ENCODE measurements at regions not wholly inside any gene's neighbourhood (a gene's known extent, or its start where the extent isn't known, plus 50 kb on each side); places are given as distances from the start of the nearest gene placed in this dataset.

GRCh38 chr2:72014831-72015230 is 132.8 kb downstream of the CYP26B1 start:
- Histone ChIP-seq H3K36me3 (no peaks in the 10 kb centered on the region), H3K9me3 (no peaks in the 10 kb centered on the region), H3K4me3 (no peak overlapping the region), H3K27ac (no peak overlapping the region), H3K4me1 (no peaks in the 10 kb centered on the region), H3K27me3 (peaks cover 0 to 6% of the 10 kb centered on the region in 2 donors)
- TF ChIP-seq CTCF (IDR thresholded peaks at IDR 0.05) = no peak
- intact Hi-C loops (cut with DNase I) = no loop called here
- DNase-seq = no peak
- no peak for ATAC-seq

GRCh38 chr2:72013726-72014125 is 133.9 kb downstream of the CYP26B1 start:
- H3K4me1 ChIP-seq = no peaks in the 10 kb centered on the region
- intact Hi-C loops (cut with DNase I) = no loop called here
- TF ChIP-seq CTCF (IDR thresholded peaks at IDR 0.05) = no peak
- H3K36me3 ChIP-seq = no peaks in the 10 kb centered on the region
- H3K27ac ChIP-seq = no peak overlapping the region
- peak in 1 of 4 donors; percentile 31 for DNase-seq
- H3K9me3 ChIP-seq = no peaks in the 10 kb centered on the region
- H3K4me3 ChIP-seq = no peak overlapping the region
- ATAC-seq = no peak
- peaks cover 0 to 6% of the 10 kb centered on the region in 2 donors for H3K27me3 ChIP-seq

DNA sequence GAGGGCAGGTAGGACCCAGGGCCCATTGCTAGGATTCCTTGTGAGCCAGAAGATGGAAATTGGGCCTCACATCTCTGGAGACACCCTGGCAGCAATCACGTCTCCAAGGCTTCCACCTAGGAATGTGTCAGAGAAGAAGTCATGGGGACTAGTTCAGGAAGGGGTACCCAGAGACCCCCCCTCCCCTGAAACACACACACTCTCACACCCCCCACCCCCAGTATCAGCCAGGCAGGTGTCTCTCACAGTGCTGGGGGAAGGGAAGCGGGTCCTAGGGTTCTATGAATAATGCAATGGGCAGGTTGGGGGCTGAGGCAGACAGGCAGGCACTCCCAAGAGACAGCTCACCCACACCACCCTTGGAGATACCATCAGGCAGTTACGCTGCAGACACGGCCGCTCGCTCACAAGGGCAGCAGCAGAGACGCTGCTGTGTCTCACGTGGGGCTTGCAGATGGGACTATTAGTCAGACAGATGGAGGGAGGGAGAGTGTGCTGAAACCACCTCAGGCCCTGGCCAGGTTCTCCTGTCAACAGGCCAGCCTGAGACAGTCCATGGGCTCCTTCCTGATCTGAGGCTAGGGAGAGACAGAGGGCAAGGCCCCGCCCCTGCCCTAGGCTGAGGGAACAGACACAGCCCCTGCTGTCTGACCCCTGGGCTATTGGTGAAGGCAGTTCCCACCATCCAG is 134.6 kb downstream of the CYP26B1 start:
- H3K4me3 ChIP-seq = no peak overlapping the region
- no peaks in the 10 kb centered on the region for H3K36me3 ChIP-seq
- intact Hi-C loops (cut with DNase I) = no loop called here
- TF ChIP-seq CTCF (IDR thresholded peaks at IDR 0.05) = no peak
- H3K27me3 ChIP-seq = peaks cover 0 to 6% of the 10 kb centered on the region in 2 donors
- H3K27ac ChIP-seq = no peak overlapping the region
- DNase-seq = peak in 1 of 4 donors; percentile 54
- no peaks in the 10 kb centered on the region for H3K9me3 ChIP-seq
- ATAC-seq = no peak
- no peaks in the 10 kb centered on the region for H3K4me1 ChIP-seq

DNA sequence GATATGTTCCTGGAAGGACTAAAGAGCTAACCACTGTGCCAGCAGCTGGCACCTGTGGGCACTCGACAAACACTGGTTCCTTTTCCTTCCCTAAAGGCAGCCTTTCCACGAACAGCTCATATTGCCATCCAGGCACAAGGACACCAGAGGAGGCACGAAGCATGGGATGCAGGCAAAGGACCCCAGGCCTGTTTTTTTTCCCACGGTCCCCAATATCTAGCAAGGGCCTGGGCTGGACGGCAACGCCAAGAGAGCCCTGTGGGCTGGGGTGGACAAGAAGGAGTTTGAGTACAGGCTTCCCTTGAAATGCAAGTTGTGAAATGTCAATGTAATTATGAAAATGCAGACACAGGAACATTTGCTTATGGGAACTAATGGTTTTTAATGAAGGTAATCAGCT is 135.9 kb downstream of the CYP26B1 start:
- H3K4me1 ChIP-seq = no peaks in the 10 kb centered on the region
- H3K27me3 ChIP-seq = peaks cover 0 to 6% of the 10 kb centered on the region in 2 donors
- H3K36me3 ChIP-seq = no peaks in the 10 kb centered on the region
- TF ChIP-seq CTCF (IDR thresholded peaks at IDR 0.05) = no peak
- H3K9me3 ChIP-seq = no peaks in the 10 kb centered on the region
- intact Hi-C loops (cut with DNase I) = no loop called here
- no peak overlapping the region for H3K27ac ChIP-seq
- no peak overlapping the region for H3K4me3 ChIP-seq
- peak in 1 of 4 donors; percentile 29 for DNase-seq
- no peak for ATAC-seq

GRCh38 chr2:72011370-72011689 is 136.3 kb downstream of the CYP26B1 start:
- ATAC-seq (no peak), DNase-seq (no peak)
- Histone ChIP-seq H3K4me1 (no peaks in the 10 kb centered on the region), H3K27ac (no peak overlapping the region), H3K4me3 (no peak overlapping the region), H3K36me3 (no peaks in the 10 kb centered on the region), H3K27me3 (peaks cover 0 to 6% of the 10 kb centered on the region in 2 donors), H3K9me3 (no peaks in the 10 kb centered on the region)
- TF ChIP-seq CTCF (IDR thresholded peaks at IDR 0.05) = no peak
- intact Hi-C loops (cut with DNase I) = no loop called here

Measured in left lung (tissue), 4 donors.